Neural cell (in vitro differentiated cells): ENCODE measurements at regions not wholly inside any gene's neighbourhood (a gene's known extent, or its start where the extent isn't known, plus 50 kb on each side); places are given as distances from the start of the nearest gene placed in this dataset.

Experiments used
- EP300 ChIP-seq: fragments of 450-650 bp; conservative IDR thresholded peaks from 2 replicates; pipeline ENCODE4 v1.6.1; 2014; ENCODE audit warnings: antibody characterized with exemption, mild to moderate bottlenecking, moderate library complexity; ENCODE audit not compliant: poor library complexity, severe bottlenecking
- EZH2 ChIP-seq: fragments of 200-600, 300-800 bp; shearing (Covaris generic), sonication (generic); IDR thresholded peaks from 2 replicates; pipeline ENCODE4 v1.6.1; 2014; ENCODE audit warnings: antibody characterized with exemption, low read length, borderline replicate concordance, mild to moderate bottlenecking; ENCODE audit not compliant: insufficient read depth, poor library complexity, severe bottlenecking
- MXI1 ChIP-seq: fragments of 450-650 bp; conservative IDR thresholded peaks from 2 replicates; pipeline ENCODE4 v1.6.1; 2014; ENCODE audit warnings: antibody characterized with exemption, mild to moderate bottlenecking; ENCODE audit not compliant: poor library complexity, severe bottlenecking
- POLR2AphosphoS5 ChIP-seq: IDR thresholded peaks from 2 replicates; pipeline ENCODE4 v1.6.1; 2012
- TF ChIP-seq, protein P1 (sequence below): fragments of 450-650 bp; IDR thresholded peaks from 2 replicates; pipeline ENCODE4 v1.5.1; 2014; ENCODE audit warnings: antibody characterized with exemption, mild to moderate bottlenecking, moderate library complexity; ENCODE audit not compliant: poor library complexity, severe bottlenecking
- TF ChIP-seq, protein P2 (sequence below): IDR thresholded peaks from 2 replicates; pipeline ENCODE4 v1.6.1; 2012; ENCODE audit warnings: borderline replicate concordance

DNA sequence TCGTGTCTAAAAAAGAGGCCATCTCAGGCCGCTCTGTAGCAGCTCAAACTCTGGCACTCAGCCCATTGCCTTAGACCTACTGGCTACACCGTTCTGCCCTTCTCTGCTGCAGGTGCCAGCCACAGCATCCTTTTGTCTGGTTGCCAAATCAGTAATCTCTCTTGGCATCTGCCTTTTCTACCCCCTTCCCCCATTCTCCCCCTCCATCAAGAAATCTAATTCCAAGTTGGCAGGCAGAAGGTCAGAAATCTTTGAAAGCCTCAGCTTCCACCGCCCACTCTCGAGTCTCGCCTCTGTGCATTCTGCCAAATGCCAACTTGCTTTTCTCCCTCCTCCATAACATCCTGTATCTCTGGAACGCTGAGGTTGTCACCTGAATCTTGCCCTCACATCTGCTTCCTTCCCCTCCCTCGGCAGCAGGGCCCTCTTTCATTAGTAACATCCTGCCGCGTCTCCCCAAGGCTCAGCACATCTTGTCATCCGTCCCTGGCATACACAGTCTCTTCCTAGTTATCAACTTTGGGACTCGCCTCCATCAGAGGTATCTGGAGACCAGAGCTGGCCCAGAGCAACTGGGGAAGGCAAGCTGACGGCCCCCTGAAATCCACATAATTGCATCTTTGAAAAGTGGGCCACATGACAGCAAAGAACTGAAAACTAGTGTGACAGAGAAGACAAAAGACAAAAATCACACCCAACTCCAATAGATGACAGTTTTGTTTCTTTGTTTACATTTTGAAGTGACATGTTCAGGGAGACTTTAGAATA lies 312.0 kb upstream of the CCDC54 start:
- TF ChIP-seq MXI1 (no peak), EZH2 (no peak), POLR2AphosphoS5 (no peak), EP300 (no peak)
- TF ChIP-seq, protein P1, sequence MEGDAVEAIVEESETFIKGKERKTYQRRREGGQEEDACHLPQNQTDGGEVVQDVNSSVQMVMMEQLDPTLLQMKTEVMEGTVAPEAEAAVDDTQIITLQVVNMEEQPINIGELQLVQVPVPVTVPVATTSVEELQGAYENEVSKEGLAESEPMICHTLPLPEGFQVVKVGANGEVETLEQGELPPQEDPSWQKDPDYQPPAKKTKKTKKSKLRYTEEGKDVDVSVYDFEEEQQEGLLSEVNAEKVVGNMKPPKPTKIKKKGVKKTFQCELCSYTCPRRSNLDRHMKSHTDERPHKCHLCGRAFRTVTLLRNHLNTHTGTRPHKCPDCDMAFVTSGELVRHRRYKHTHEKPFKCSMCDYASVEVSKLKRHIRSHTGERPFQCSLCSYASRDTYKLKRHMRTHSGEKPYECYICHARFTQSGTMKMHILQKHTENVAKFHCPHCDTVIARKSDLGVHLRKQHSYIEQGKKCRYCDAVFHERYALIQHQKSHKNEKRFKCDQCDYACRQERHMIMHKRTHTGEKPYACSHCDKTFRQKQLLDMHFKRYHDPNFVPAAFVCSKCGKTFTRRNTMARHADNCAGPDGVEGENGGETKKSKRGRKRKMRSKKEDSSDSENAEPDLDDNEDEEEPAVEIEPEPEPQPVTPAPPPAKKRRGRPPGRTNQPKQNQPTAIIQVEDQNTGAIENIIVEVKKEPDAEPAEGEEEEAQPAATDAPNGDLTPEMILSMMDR = no peak
- TF ChIP-seq, protein P2, sequence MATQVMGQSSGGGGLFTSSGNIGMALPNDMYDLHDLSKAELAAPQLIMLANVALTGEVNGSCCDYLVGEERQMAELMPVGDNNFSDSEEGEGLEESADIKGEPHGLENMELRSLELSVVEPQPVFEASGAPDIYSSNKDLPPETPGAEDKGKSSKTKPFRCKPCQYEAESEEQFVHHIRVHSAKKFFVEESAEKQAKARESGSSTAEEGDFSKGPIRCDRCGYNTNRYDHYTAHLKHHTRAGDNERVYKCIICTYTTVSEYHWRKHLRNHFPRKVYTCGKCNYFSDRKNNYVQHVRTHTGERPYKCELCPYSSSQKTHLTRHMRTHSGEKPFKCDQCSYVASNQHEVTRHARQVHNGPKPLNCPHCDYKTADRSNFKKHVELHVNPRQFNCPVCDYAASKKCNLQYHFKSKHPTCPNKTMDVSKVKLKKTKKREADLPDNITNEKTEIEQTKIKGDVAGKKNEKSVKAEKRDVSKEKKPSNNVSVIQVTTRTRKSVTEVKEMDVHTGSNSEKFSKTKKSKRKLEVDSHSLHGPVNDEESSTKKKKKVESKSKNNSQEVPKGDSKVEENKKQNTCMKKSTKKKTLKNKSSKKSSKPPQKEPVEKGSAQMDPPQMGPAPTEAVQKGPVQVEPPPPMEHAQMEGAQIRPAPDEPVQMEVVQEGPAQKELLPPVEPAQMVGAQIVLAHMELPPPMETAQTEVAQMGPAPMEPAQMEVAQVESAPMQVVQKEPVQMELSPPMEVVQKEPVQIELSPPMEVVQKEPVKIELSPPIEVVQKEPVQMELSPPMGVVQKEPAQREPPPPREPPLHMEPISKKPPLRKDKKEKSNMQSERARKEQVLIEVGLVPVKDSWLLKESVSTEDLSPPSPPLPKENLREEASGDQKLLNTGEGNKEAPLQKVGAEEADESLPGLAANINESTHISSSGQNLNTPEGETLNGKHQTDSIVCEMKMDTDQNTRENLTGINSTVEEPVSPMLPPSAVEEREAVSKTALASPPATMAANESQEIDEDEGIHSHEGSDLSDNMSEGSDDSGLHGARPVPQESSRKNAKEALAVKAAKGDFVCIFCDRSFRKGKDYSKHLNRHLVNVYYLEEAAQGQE = no peak
